Ascending aorta (tissue), 2 donors: ENCODE measurements at regions not wholly inside any gene's neighbourhood (a gene's known extent, or its start where the extent isn't known, plus 50 kb on each side); places are given as distances from the start of the nearest gene placed in this dataset.
"Not testable (repeated sequence)": the region's sequence is repeated elsewhere in the genome, so short reads cannot be mapped to it uniquely, and the experiment has no call there.

ENCODE experiments used
- DNase-seq, 2 donors: peaks; one replicate each; pipeline ENCODE4 v3.0.0-alpha.2; 2019; ENCODE audit warnings: low spot score in 2 of 2
- H3K27ac ChIP-seq, 2 donors: fragments of 200-600 bp; sonication (generic); one replicate each; pipeline ENCODE4 v1.5.1; 2016 to 2017; ENCODE audit warnings: mild to moderate bottlenecking in 1 of 2
- H3K27me3 ChIP-seq: fragments of 200-600 bp; sonication (generic); one replicate; pipeline ENCODE4 v1.5.1; 2017
- H3K36me3 ChIP-seq, 2 donors: fragments of 200-600 bp; sonication (generic); one replicate each; pipeline ENCODE4 v1.5.1; 2016
- H3K4me1 ChIP-seq, 2 donors: fragments of 200-600 bp; sonication (generic); one replicate each; pipeline ENCODE4 v1.5.1; 2016 to 2017; ENCODE audit warnings: mild to moderate bottlenecking in 1 of 2
- H3K4me3 ChIP-seq, 2 donors: fragments of 200-600 bp; sonication (generic); one replicate each; pipeline ENCODE4 v1.5.1; 2016 to 2017; ENCODE audit warnings: mild to moderate bottlenecking in 1 of 2
- H3K9me3 ChIP-seq, 2 donors: fragments of 200-600 bp; sonication (generic); one replicate each; pipeline ENCODE4 v1.5.1; 2016
- CTCF ChIP-seq, 3 experiments: fragments of 200-600 bp in 2 of 3; fragments of 450-650 bp in 1 of 3; sonication (generic) in 2 of 3; IDR thresholded peaks; one replicate each; pipeline ENCODE4 v1.5.1; 2016 to 2019; ENCODE audit warnings: antibody characterized with exemption in 3 of 3, mild to moderate bottlenecking in 1 of 3, moderate library complexity in 1 of 3
- intact Hi-C: fragments of 100-400 bp; cut with DNase I; formaldehyde crosslinking; loops from one replicate; pipeline ENCODE4 v1.15.1; 2023

DNA sequence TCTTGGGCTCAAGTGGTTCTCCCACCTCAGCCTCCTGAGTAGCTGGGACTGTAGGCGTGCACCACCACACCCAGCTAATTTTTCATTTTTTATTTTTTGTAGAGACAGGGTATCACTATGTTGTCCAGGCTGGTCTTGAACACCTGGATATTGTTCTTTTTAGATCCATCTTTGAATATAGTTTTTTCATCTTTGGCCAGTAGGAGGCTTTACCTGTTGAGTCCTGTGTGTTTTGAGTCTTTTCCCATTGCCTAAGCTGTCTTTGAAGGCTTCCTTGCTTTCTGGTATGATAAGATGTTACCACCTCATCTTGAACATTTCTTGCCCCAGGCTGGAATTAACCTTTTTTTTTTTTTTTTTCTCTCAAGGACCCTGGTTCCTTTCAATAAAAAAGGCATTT is 387.8 kb upstream of the RUNX1 start:
- Histone ChIP-seq H3K4me3 (no peak overlapping the region), H3K27ac (no peak overlapping the region), H3K4me1 (no peaks in the 10 kb centered on the region), H3K27me3 (no peaks in the 10 kb centered on the region), H3K36me3 (no peaks in the 10 kb centered on the region), H3K9me3 (peaks cover 0 to 19% of the 10 kb centered on the region in 2 donors)
- no peak for TF ChIP-seq CTCF (IDR thresholded peaks at IDR 0.05)
- DNase-seq, result no peak
- intact Hi-C loops, result no loop called here

DNA sequence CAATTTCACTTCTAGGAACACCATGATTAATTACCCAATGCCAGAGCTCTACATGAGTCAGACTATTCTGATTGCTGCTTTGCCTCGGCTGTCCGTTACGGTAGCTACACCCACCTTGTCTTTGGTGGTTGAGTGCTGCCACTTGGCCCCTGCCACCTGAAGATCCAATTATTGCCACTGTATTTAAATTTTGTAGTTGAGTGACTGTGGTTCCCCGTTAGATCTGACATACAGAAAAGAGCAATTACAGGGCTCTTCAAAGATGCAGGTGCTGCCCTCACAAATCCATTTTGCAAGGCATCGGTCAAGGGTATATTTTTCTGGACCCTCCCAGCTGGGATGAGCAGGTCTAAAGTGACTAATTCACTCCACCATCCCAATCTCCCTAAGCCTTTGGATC is 383.5 kb upstream of the RUNX1 start:
- H3K4me3 ChIP-seq, H3K4me1 ChIP-seq, H3K36me3 ChIP-seq, H3K27me3 ChIP-seq, H3K27ac ChIP-seq, intact Hi-C loops, DNase-seq: not testable (repeated sequence)
- peaks cover 0 to 22% of the 10 kb centered on the region in 2 donors for H3K9me3 ChIP-seq

DNA sequence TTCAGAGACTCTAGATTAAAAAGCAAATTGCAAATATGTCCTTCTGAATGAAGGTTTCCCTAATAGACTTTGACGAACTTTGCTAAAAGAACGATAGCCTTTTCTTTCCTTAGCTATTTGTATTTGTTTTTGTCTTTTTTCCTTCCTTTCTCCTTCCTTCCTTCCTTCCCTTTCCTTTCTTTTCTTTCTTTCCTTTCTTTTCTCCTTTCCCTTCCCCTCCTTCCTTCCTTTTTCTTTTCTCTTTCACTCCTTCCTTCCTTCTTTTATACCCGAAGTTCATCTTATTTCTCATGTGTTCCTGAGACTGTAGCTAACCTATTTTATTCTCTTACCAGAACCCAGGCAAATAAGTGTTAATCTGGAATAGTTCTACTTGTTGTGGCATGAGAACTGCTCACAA is 381.2 kb upstream of the RUNX1 start:
- no peak overlapping the region for H3K4me3 ChIP-seq
- intact Hi-C loops, result no loop called here
- H3K4me1 ChIP-seq, result no peaks in the 10 kb centered on the region
- DNase-seq, result no peak
- TF ChIP-seq CTCF (IDR thresholded peaks at IDR 0.05), result no peak
- no peaks in the 10 kb centered on the region for H3K27me3 ChIP-seq
- no peaks in the 10 kb centered on the region for H3K36me3 ChIP-seq
- peaks cover 0 to 22% of the 10 kb centered on the region in 2 donors for H3K9me3 ChIP-seq
- no peak overlapping the region for H3K27ac ChIP-seq

- Histone ChIP-seq H3K27ac (peak overlapping the region; percentile 1 to 43), H3K36me3 (no peaks in the 10 kb centered on the region), H3K9me3 (peaks cover 0 to 22% of the 10 kb centered on the region in 2 donors), H3K27me3 (no peaks in the 10 kb centered on the region), H3K4me1 (no peaks in the 10 kb centered on the region), H3K4me3 (no peak overlapping the region)
- DNase-seq, result no peak
- intact Hi-C loops, result no loop called here
- no peak for TF ChIP-seq CTCF (IDR thresholded peaks at IDR 0.05)
Observed at GRCh38 chr21:35428937-35429336, 379.8 kb upstream of the RUNX1 start.

GRCh38 chr21:35428489-35428888 is 379.4 kb upstream of the RUNX1 start:
- no peak for TF ChIP-seq CTCF (IDR thresholded peaks at IDR 0.05)
- H3K9me3 ChIP-seq, result peaks cover 0 to 17% of the 10 kb centered on the region in 2 donors
- DNase-seq, result peak in 1 of 2 donors; percentile 65
- no peak overlapping the region for H3K4me3 ChIP-seq
- H3K27me3 ChIP-seq, result no peaks in the 10 kb centered on the region
- intact Hi-C loops, result no loop called here
- peak overlapping the region; percentile 1 to 43 for H3K27ac ChIP-seq
- H3K4me1 ChIP-seq, result no peaks in the 10 kb centered on the region
- no peaks in the 10 kb centered on the region for H3K36me3 ChIP-seq

DNA sequence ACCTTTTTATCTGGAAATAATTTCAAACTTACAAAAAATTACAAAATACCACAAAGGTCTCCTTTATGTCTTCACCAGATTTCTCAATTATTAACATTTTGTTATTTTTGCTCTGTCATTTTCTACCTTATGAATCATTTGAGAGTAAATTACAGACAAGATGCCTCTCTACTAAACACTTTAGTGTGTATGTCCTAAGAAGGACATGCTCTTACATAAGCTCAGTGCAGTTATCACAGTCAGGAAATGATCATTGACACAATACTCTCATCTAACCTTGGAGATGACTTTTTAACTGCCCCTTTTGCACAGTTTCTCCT is 378.9 kb upstream of the RUNX1 start:
- Histone ChIP-seq H3K4me1 (no peaks in the 10 kb centered on the region), H3K27me3 (no peaks in the 10 kb centered on the region), H3K9me3 (peaks cover 0 to 12% of the 10 kb centered on the region in 2 donors), H3K36me3 (no peaks in the 10 kb centered on the region), H3K4me3 (no peak overlapping the region), H3K27ac (no peak overlapping the region)
- TF ChIP-seq CTCF (IDR thresholded peaks at IDR 0.05), result no peak
- intact Hi-C loops, result no loop called here
- no peak for DNase-seq
